NB4 (cell line): ENCODE measurements at regions not wholly inside any gene's neighbourhood (a gene's known extent, or its start where the extent isn't known, plus 50 kb on each side); places are given as distances from the start of the nearest gene placed in this dataset.

Experiments
- DNase-seq: peaks from one replicate; pipeline ENCODE4 v3.0.0; 2010; ENCODE audit warnings: low read depth
- H3K4me3 ChIP-seq: one replicate; pipeline ENCODE4 v1.5.1; 2011; ENCODE audit warnings: mild to moderate bottlenecking, low read depth, low read length, moderate library complexity
- MAX ChIP-seq: IDR thresholded peaks from 2 replicates; pipeline ENCODE4 v1.6.1; 2011; ENCODE audit warnings: low read depth, low read length
- MYC ChIP-seq: IDR thresholded peaks from 2 replicates; pipeline ENCODE4 v1.6.1; 2011; ENCODE audit warnings: low read depth, low read length
- POLR2A ChIP-seq: IDR thresholded peaks from 2 replicates; pipeline ENCODE4 v1.6.1; 2011; ENCODE audit warnings: mild to moderate bottlenecking; ENCODE audit not compliant: insufficient read length; ENCODE audit errors: extremely low read depth
- TF ChIP-seq, protein P1 (sequence below): IDR thresholded peaks from one replicate; pipeline ENCODE4 v1.5.1; 2012; ENCODE audit warnings: low read depth, low read length

GRCh38 chr1:219273088-219273686 is 99.5 kb downstream of the LYPLAL1 start:
- no peak overlapping the region for H3K4me3 ChIP-seq
- no peak for DNase-seq
- TF ChIP-seq, protein P1, sequence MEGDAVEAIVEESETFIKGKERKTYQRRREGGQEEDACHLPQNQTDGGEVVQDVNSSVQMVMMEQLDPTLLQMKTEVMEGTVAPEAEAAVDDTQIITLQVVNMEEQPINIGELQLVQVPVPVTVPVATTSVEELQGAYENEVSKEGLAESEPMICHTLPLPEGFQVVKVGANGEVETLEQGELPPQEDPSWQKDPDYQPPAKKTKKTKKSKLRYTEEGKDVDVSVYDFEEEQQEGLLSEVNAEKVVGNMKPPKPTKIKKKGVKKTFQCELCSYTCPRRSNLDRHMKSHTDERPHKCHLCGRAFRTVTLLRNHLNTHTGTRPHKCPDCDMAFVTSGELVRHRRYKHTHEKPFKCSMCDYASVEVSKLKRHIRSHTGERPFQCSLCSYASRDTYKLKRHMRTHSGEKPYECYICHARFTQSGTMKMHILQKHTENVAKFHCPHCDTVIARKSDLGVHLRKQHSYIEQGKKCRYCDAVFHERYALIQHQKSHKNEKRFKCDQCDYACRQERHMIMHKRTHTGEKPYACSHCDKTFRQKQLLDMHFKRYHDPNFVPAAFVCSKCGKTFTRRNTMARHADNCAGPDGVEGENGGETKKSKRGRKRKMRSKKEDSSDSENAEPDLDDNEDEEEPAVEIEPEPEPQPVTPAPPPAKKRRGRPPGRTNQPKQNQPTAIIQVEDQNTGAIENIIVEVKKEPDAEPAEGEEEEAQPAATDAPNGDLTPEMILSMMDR, result no peak
- no peak for TF ChIP-seq MAX

- TF ChIP-seq MAX (no peak), MYC (no peak), POLR2A (no peak)
- TF ChIP-seq, protein P1, result no peak
- DNase-seq, result no peak
- no peak overlapping the region for H3K4me3 ChIP-seq
These were observed 98.3 kb downstream of the LYPLAL1 start for GRCh38 chr1:219271818-219272535.

GRCh38 chr1:219269171-219269570 is 95.5 kb downstream of the LYPLAL1 start:
- no peak overlapping the region for H3K4me3 ChIP-seq
- DNase-seq, result no peak
- TF ChIP-seq POLR2A (no peak), MYC (no peak), MAX (no peak)
- TF ChIP-seq, protein P1, result no peak

DNA sequence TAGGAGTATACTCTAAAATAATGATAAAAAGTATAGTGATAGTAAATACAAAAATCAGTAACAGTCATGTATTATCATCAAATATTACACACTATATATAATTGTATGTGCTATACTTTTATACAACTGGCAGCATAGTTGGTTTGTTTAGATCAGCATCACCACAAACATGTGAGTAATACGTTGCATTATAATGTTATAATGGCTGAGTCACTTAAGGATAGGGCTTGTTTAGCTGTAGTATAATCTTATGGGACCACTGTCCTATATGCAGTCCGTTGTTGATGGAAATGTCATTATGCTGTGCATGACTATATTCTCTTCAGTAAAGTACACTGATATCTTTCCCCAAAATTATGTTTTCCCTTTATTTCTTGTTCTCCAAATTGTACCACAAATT is 92.8 kb downstream of the LYPLAL1 start:
- no peak for DNase-seq
- no peak for TF ChIP-seq MYC
- no peak for TF ChIP-seq POLR2A
- TF ChIP-seq, protein P1, result no peak
- no peak for TF ChIP-seq MAX

DNA sequence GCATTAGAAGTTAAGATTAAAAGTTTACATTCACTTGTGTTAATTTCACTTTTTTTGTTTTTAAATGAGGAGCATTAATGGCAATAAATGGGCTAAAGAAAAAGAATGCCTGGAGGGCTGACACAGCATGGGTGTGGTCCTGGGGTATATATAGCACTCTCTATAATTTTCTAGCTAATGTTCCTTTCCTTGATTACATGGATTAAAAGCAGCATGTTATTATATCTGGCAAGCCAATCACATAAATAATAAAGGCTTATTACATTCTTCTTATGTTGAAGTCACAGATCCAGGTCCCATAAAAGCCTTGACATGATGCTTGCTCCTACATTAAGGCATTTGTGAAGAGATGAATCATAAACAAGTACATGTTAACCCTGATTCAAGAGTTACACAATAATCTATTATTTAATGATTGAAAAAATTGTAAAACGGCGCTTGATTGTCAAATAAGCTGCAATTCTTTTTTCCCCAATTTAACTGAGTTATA is 91.4 kb downstream of the LYPLAL1 start:
- TF ChIP-seq MYC (no peak), POLR2A (no peak), MAX (no peak)
- TF ChIP-seq, protein P1, result no peak

More for the DNA sequence above, 92.8 kb downstream of the LYPLAL1 start:
- H3K4me3 ChIP-seq, result no peak overlapping the region

More for the DNA sequence above, 91.4 kb downstream of the LYPLAL1 start:
- no peak for DNase-seq
- H3K4me3 ChIP-seq, result no peak overlapping the region
